ENCODE measurements at regions not wholly inside any gene's neighbourhood (a gene's known extent, or its start where the extent isn't known, plus 50 kb on each side); places are given as distances from the start of the nearest gene placed in this dataset.

GRCh38 chr7:9201928-9202327, 768.5 kb downstream of the NXPH1 start:
- Histone ChIP-seq H3K4me3 (no peak overlapping the region), H3K27ac (no peak overlapping the region), H3K36me3 (no peaks in the 10 kb centered on the region), H3K9me3 (no peaks in the 10 kb centered on the region), H3K27me3 (no peaks in the 10 kb centered on the region), H3K4me1 (no peaks in the 10 kb centered on the region)
- DNase-seq (ENCODE audit: extremely low spot score in 2 of 2): no peak
- intact Hi-C loops (cut with DNase I): no loop called here
- no peak for TF ChIP-seq POLR2AphosphoS5 (IDR thresholded peaks at IDR 0.05; ENCODE audit: insufficient read depth in 1 of 2, low read depth in 1 of 2)
- no peak for TF ChIP-seq POLR2A (IDR thresholded peaks at IDR 0.05)

DNA sequence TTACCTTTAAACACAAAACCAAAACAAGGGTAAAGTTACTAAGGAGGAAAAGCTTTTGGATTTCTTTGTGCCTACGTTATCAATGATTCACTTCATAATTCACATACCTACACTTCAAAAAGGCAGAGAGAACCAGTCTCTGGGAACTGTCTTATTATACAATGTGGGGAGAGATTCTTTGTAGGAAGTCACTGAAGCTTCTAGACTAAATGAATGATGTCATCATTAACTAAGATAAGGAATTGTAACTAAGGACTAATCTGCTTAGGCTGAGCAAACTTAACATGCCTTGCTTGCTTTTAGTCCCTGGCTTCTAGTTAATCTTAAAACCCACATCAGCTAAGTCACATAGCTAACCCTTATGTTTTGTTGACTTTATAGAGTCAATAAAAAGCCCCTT, 771.2 kb downstream of the NXPH1 start:
- Histone ChIP-seq H3K9me3 (no peaks in the 10 kb centered on the region), H3K27me3 (no peaks in the 10 kb centered on the region), H3K36me3 (no peaks in the 10 kb centered on the region), H3K4me3 (no peak overlapping the region), H3K27ac (no peak overlapping the region), H3K4me1 (no peaks in the 10 kb centered on the region)
- intact Hi-C loops (cut with DNase I): no loop called here
- TF ChIP-seq POLR2AphosphoS5 (IDR thresholded peaks at IDR 0.05; ENCODE audit: insufficient read depth in 1 of 2, low read depth in 1 of 2) (no peak), POLR2A (IDR thresholded peaks at IDR 0.05) (no peak), CTCF (IDR thresholded peaks at IDR 0.05) (no peak)
- DNase-seq (ENCODE audit: extremely low spot score in 2 of 2): no peak

DNA sequence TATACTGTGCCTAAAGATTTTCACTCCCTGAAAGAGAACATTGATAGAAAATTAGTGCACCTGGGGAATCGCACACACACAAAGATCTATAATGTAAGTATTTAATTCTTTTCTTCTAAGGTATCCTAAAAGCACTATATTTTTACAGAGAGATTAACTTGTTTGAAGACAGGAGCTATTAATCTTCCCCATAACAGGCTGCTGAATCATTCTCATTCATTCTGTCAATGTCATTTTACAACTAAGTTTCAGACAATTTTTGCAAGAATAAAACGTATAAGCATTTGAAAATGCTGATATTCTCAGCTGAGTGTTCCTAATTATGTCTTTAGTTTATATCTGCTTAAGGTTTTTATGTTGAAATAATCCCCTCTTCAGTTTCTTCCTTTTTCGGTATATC, 776.7 kb downstream of the NXPH1 start:
- DNase-seq (ENCODE audit: extremely low spot score in 2 of 2): no peak
- intact Hi-C loops (cut with DNase I): no loop called here

GRCh38 chr7:9217204-9217603, 783.8 kb downstream of the NXPH1 start:
- Histone ChIP-seq H3K27me3 (no peaks in the 10 kb centered on the region), H3K27ac (no peak overlapping the region), H3K9me3 (no peaks in the 10 kb centered on the region), H3K36me3 (no peaks in the 10 kb centered on the region), H3K4me1 (no peaks in the 10 kb centered on the region), H3K4me3 (no peak overlapping the region)
- DNase-seq (ENCODE audit: extremely low spot score in 2 of 2): no peak
- TF ChIP-seq POLR2AphosphoS5 (IDR thresholded peaks at IDR 0.05; ENCODE audit: insufficient read depth in 1 of 2, low read depth in 1 of 2): no peak
- no peak for TF ChIP-seq CTCF (IDR thresholded peaks at IDR 0.05)
- no peak for TF ChIP-seq POLR2A (IDR thresholded peaks at IDR 0.05)
- intact Hi-C loops (cut with DNase I): no loop called here

More for the DNA sequence above, 776.7 kb downstream of the NXPH1 start:
- Histone ChIP-seq H3K9me3 (no peaks in the 10 kb centered on the region), H3K4me3 (no peak overlapping the region), H3K36me3 (no peaks in the 10 kb centered on the region), H3K4me1 (no peaks in the 10 kb centered on the region), H3K27me3 (no peaks in the 10 kb centered on the region), H3K27ac (no peak overlapping the region)
- TF ChIP-seq CTCF (IDR thresholded peaks at IDR 0.05): no peak
- TF ChIP-seq POLR2A (IDR thresholded peaks at IDR 0.05): no peak
- TF ChIP-seq POLR2AphosphoS5 (IDR thresholded peaks at IDR 0.05; ENCODE audit: insufficient read depth in 1 of 2, low read depth in 1 of 2): no peak

DNA sequence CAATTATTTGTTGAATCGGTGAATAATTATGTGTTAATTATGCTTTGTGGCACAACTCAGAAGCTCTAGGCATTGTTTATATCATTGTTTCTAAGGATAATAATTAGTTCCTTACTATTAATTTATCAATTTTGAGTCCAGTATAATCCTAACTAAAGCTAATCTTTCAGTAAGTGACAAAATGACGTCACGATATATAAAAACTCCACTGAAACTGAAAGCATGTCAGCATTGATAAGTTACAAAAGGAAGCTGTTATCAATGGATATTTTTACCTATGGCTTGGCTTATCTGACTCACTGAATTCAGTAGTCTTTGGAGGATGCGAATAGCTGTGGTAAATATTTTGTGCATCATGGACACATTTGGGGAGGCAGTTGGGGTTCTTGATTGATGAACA, 793.1 kb downstream of the NXPH1 start:
- TF ChIP-seq CTCF (IDR thresholded peaks at IDR 0.05): no peak
- TF ChIP-seq POLR2A (IDR thresholded peaks at IDR 0.05): no peak
- TF ChIP-seq POLR2AphosphoS5 (IDR thresholded peaks at IDR 0.05; ENCODE audit: insufficient read depth in 1 of 2, low read depth in 1 of 2): no peak
- H3K9me3 ChIP-seq: no peaks in the 10 kb centered on the region
- intact Hi-C loops (cut with DNase I): no loop called here
- no peaks in the 10 kb centered on the region for H3K4me1 ChIP-seq
- H3K27ac ChIP-seq: no peak overlapping the region
- no peaks in the 10 kb centered on the region for H3K36me3 ChIP-seq
- no peak for DNase-seq (ENCODE audit: extremely low spot score in 2 of 2)
- no peaks in the 10 kb centered on the region for H3K27me3 ChIP-seq
- H3K4me3 ChIP-seq: no peak overlapping the region
